HG03432 (cell line): ENCODE measurements at regions not wholly inside any gene's neighbourhood (a gene's known extent, or its start where the extent isn't known, plus 50 kb on each side); places are given as distances from the start of the nearest gene placed in this dataset.

Experiments
- ATAC-seq: cut with Tn5 transposase; IDR thresholded peaks from one replicate; pipeline ENCODE4 v1.9.1; 2021; ENCODE audit warnings: mild to moderate bottlenecking, moderate library complexity; ENCODE audit not compliant: unreplicated experiment

- no peak for ATAC-seq
These were observed 386.6 kb upstream of the THBS1 start for GRCh38 chr15:39194106-39194830.

DNA sequence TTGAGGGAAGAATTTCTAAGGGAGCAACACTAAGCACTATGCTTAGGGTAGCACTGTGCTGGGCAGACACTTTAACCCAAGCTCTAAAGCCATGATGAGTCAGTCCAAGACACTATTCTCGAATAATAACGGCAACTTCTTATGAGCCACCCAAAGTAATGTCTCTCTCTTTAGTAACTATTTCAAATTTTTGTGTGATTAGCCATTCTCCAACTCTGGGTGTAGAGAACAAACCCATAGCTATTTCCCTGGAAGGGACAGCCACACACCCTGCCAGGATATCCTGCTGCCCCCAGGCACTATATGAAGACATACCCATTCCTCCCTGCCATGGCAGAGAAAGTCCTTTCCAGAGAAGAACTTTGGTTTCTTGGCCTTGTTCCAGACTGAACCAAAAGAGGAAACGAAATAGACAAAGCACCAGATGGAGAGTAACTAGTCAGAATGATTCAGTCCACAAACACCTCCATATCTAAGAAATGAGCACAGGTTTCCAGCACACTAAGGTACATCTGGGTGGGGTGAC lies 384.9 kb upstream of the THBS1 start:
- ATAC-seq, result no peak

DNA sequence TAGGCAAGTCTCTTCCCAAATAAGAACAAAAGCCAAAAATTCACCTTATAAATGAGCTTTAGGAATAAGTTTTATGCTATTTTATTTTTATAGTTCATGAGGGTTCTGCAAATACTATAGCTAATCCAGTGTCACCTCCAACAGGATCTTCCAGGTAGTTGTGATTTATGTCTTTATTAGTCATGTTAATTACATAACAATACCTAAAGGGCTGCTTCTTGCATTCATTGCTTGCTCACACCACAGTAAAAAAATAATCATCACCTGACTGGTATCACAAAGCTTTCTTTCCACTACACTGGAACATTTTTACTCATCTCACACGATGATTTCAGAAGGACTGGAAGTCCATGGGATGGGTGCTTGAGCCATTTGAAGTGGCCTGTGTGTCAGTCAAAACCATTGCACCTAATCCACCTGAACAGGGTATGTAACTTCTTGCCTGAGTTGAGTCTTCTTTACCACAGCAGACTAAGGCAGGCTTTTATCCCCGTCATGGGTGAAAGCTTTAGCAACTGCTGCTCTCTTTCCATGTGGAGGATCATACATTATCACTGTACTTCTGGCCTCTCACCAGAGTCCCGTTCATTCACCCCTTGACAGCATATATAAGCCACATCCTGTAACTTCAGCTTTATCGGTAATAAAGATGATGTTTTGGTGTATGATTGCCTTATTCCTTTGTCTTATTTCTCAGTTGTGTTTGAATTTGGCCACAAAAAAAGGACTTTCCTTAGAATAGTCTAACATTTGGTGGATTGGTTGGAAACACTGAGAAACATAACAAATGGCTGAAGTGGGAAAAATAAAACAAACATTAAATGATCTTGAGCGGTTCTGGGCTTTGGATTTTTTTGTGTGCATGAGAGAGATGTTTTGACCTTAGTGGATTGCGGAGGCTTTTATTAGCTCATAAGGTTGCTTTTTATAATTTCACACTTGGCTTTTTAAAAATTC lies 382.6 kb upstream of the THBS1 start:
- no peak for ATAC-seq

DNA sequence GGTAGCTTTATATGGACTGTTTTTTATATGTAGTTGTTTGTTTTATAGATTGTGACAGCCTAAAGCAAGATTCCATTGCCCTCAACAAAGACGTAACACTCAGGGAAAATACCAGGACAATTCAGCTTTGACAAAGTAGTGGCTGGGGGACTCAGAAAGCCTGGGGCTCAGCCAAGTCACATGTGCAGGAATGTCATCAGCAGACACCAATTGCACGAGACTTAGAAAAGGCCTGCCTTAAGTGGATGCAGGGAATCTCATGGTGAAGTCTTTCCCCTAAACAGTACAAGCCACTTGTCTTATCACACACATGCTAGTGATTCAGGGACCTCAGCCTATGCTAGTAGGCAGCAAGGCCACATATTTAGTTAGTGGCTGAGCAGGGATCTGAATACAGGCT lies 381.8 kb upstream of the THBS1 start:
- ATAC-seq, result no peak

DNA sequence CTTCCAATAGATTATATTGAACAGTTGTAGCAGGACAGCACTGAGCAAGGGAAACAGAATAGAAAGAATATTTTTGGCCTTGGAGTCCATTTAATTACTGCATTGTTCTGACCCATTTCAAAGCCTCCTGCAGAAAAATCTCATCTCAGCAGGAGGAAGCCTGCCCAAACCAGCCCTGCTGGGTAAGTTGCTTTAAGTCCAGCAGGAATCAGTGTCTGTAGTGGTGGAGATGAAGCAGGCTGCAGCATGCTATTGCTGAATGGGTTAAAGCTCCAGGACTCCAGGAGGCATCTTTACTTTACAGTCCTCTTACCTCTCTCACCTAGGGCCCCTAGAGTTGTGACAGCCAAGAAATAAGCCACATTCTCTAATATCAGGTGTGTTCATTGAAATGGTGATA lies 380.3 kb upstream of the THBS1 start:
- ATAC-seq, result no peak

DNA sequence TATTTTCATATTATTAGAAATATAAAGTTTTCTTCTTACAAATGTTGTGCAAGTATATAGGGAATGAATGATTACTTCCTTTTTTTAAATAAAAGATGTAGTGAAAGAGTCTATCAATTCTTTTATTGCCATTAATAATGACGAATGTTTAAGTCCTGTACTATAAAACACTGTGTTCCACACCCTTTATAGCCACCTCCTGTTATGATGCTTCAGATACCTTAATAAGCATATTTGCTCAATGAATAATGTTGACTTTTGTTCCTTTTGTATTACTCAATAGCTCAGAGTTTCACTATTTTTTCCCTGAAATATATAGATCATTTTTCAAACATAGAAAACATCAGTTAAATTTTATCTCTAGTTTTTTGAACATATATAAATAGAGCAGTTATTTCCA lies 378.2 kb upstream of the THBS1 start:
- no peak for ATAC-seq

GRCh38 chr15:39204031-39204430 lies 376.8 kb upstream of the THBS1 start:
- no peak for ATAC-seq

DNA sequence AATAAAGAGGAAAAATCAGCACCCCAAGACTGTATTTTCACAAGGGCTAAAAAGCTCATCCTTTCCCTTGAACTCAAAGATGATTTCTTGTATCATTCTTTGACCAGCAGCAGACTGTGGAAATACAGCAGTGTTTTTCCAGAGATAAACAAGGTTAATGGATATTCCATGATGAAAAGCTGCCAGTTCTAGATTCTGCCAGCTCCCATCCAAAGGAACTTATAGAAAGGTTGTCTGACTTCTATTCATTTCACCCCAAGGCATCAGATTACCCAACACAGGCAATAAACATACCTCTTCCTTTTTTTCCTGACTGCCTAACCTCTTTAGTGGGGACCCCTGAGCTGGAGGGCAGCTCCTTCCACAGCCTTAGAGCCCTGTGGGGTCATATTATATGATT lies 375.8 kb upstream of the THBS1 start:
- ATAC-seq, result no peak

- ATAC-seq, result no peak
These were observed 375.1 kb upstream of the THBS1 start for GRCh38 chr15:39205506-39206371.

DNA sequence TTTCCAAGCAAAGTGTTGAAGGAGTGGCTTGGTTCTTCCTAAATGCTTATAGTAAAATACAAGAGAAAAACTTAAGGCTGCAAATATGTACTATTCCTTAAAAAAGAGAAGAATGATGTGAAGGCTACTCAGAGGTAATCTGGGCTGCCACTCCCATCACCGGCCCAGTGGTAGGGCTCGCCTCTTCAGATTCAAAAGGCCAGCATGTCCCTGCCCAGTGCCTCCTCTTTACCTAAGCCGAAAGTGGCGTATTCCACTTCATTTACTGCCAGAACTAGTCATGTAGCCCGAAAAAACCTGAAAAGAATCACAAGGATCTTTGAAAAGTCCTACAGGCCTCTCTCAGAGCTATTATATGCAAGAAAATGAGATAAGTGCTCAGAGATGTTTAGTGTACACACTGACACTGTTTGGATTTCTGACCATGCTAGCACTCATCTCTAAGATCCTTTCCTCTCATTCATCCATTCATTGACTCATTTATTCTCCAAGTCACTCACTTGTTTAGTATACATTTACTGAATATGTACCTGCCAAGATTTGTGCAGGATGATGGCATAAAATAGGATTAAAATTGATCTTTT lies 373.3 kb upstream of the THBS1 start:
- no peak for ATAC-seq

GRCh38 chr15:39208187-39208586 lies 372.7 kb upstream of the THBS1 start:
- ATAC-seq, result no peak

GRCh38 chr15:39209548-39210211 lies 371.2 kb upstream of the THBS1 start:
- ATAC-seq, result no peak

DNA sequence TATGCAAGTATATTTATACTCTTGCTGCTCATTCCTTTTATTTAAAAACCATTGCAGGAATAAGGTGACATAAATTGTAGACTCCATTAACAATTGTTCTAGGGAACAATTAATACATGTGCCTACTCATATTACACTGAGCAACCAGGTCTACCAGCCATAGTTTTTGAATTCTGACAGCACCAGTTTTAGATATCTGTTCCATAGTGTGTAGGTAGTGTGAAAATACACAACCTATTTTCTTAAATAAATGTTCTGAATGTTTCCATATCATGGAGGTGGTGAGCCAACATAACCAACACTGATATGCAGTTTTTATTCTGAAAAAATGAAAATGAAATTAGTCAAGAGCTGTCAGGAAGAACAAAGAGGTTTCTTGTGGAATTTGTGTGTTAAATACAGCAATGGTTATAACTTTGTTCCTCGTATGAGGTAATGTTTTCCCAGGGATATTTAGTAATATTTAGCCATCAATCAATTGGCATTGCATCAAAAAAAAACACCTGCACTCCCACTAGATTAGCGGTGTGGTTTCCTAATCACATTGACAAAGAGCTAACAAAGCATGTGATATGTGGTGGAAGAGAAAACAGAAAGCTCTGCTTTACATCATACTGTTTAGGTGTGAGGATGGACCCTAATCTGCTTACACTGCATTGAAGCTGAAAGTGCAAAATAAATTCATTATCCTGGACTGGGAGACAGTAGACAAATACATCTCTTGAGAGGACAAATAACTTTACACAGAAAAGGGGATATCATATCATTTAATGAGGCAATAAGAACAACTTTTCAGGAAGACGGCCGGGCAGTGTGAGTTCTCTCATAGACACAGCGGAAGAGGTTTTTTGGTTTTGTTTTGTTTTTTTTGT lies 369.5 kb upstream of the THBS1 start:
- no peak for ATAC-seq

GRCh38 chr15:39213385-39213840 lies 367.5 kb upstream of the THBS1 start:
- no peak for ATAC-seq

GRCh38 chr15:39215015-39215414 lies 365.9 kb upstream of the THBS1 start:
- no peak for ATAC-seq

- no peak for ATAC-seq
These were observed 364.1 kb upstream of the THBS1 start for GRCh38 chr15:39216816-39217215.

DNA sequence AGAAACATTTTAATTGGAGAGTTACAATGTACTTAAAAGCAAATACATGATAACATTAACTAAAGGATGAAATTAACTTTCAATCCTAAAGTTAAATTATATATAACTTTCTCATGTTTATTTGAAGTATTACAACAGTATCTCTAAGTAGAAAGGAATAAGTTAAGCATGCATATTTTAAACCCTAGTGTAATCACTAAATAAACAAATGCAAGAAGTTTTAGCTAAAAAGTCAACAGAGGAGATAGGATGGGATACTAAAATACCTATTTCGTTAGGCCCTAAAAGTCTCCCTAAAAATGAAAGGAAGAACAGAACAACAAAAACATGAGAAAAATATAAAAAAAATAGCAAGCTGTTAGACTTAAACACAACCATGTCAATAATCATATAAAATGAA lies 361.3 kb upstream of the THBS1 start:
- ATAC-seq, result no peak

GRCh38 chr15:39226169-39226937 lies 354.5 kb upstream of the THBS1 start:
- no peak for ATAC-seq
